ENCODE measurements at regions not wholly inside any gene's neighbourhood (a gene's known extent, or its start where the extent isn't known, plus 50 kb on each side); places are given as distances from the start of the nearest gene placed in this dataset.

GRCh38 chr2:183604065-183604464, 479.8 kb downstream of the NUP35 start:
- no peak for TF ChIP-seq CTCF (IDR thresholded peaks at IDR 0.05)
- no peak for TF ChIP-seq POLR2A (IDR thresholded peaks at IDR 0.05)

Data from thyroid gland (tissue), 4 donors.